ENCODE measurements at regions not wholly inside any gene's neighbourhood (a gene's known extent, or its start where the extent isn't known, plus 50 kb on each side); places are given as distances from the start of the nearest gene placed in this dataset.

- no peak for TF ChIP-seq CTCF (IDR thresholded peaks at IDR 0.05; ENCODE audit: low read depth, low read length)
- no peak for DNase-seq (ENCODE audit: extremely low read depth, low read depth)
These were observed 113.1 kb upstream of the B3GAT1 start for GRCh38 chr11:134524896-134525845.

GRCh38 chr11:134524201-134524600, 112.2 kb upstream of the B3GAT1 start:
- no peak for TF ChIP-seq CTCF (IDR thresholded peaks at IDR 0.05; ENCODE audit: low read depth, low read length)
- DNase-seq (ENCODE audit: extremely low read depth, low read depth) = no peak

GRCh38 chr11:134522782-134523570, 110.9 kb upstream of the B3GAT1 start:
- TF ChIP-seq CTCF (IDR thresholded peaks at IDR 0.05; ENCODE audit: low read depth, low read length) = no peak
- DNase-seq (ENCODE audit: extremely low read depth, low read depth) = no peak

- TF ChIP-seq CTCF (IDR thresholded peaks at IDR 0.05; ENCODE audit: low read depth, low read length) = no peak
- DNase-seq (ENCODE audit: extremely low read depth, low read depth) = no peak
These were observed 109.6 kb upstream of the B3GAT1 start for GRCh38 chr11:134521452-134522289.

GRCh38 chr11:134521001-134521400, 109.0 kb upstream of the B3GAT1 start:
- TF ChIP-seq CTCF (IDR thresholded peaks at IDR 0.05; ENCODE audit: low read depth, low read length) = no peak
- no peak for DNase-seq (ENCODE audit: extremely low read depth, low read depth)

- TF ChIP-seq CTCF (IDR thresholded peaks at IDR 0.05; ENCODE audit: low read depth, low read length) = no peak
- no peak for DNase-seq (ENCODE audit: extremely low read depth, low read depth)
These were observed 107.7 kb upstream of the B3GAT1 start for GRCh38 chr11:134519788-134520187.
